LNCAP (cell line): ENCODE measurements at regions not wholly inside any gene's neighbourhood (a gene's known extent, or its start where the extent isn't known, plus 50 kb on each side); places are given as distances from the start of the nearest gene placed in this dataset.

Experiments used
- CTCF ChIP-seq: fragments of 450-650 bp; IDR thresholded peaks from 2 replicates; pipeline ENCODE4 v1.5.1; 2017; ENCODE audit warnings: mild to moderate bottlenecking

- no peak for TF ChIP-seq CTCF
Observed at GRCh38 chr3:102307442-102307841, 127.4 kb upstream of the ZPLD1 start.

GRCh38 chr3:102329066-102329465 is 105.7 kb upstream of the ZPLD1 start:
- no peak for TF ChIP-seq CTCF

GRCh38 chr3:102329561-102329960 is 105.3 kb upstream of the ZPLD1 start:
- TF ChIP-seq CTCF = no peak

- TF ChIP-seq CTCF = no peak
Observed at GRCh38 chr3:102332205-102332604, 102.6 kb upstream of the ZPLD1 start.

- TF ChIP-seq CTCF = no peak
Observed at GRCh38 chr3:102332934-102333333, 101.9 kb upstream of the ZPLD1 start.

- TF ChIP-seq CTCF = no peak
Observed at GRCh38 chr3:102336130-102336529, 98.7 kb upstream of the ZPLD1 start.

GRCh38 chr3:102339671-102340070 is 95.1 kb upstream of the ZPLD1 start:
- no peak for TF ChIP-seq CTCF

GRCh38 chr3:102346897-102347296 is 87.9 kb upstream of the ZPLD1 start:
- no peak for TF ChIP-seq CTCF
